KMS-11 (cell line): ENCODE measurements at regions not wholly inside any gene's neighbourhood (a gene's known extent, or its start where the extent isn't known, plus 50 kb on each side); places are given as distances from the start of the nearest gene placed in this dataset.

ENCODE experiments used
- H2AFZ ChIP-seq: fragments of 200-600 bp; sonication (generic); 2 replicates; pipeline ENCODE4 v1.6.1; 2016; ENCODE audit warnings: antibody characterized with exemption, mixed run types, low read depth
- H3K27ac ChIP-seq: fragments of 200-600 bp; sonication (generic); 2 replicates; pipeline ENCODE4 v1.6.1; 2016; ENCODE audit warnings: mild to moderate bottlenecking, mixed run types
- H3K27me3 ChIP-seq: fragments of 200-600 bp; sonication (generic); 2 replicates; pipeline ENCODE4 v1.6.1; 2017; ENCODE audit warnings: mild to moderate bottlenecking, low read depth, mixed run types, moderate library complexity; ENCODE audit not compliant: insufficient read depth
- H3K36me3 ChIP-seq: fragments of 200-600 bp; sonication (generic); 2 replicates; pipeline ENCODE4 v1.6.1; 2017; ENCODE audit warnings: mild to moderate bottlenecking, mixed run types; ENCODE audit not compliant: insufficient read depth
- H3K4me1 ChIP-seq: fragments of 200-600 bp; sonication (generic); 2 replicates; pipeline ENCODE4 v1.6.1; 2016; ENCODE audit warnings: mild to moderate bottlenecking, low read depth, mixed run types; ENCODE audit not compliant: poor library complexity, severe bottlenecking
- H3K4me2 ChIP-seq: fragments of 200-600 bp; sonication (generic); 2 replicates; pipeline ENCODE4 v1.7.0; 2016; ENCODE audit warnings: mild to moderate bottlenecking, mixed run types
- H3K4me3 ChIP-seq: fragments of 200-600 bp; sonication (generic); IDR thresholded peaks from 2 replicates; pipeline ENCODE4 v1.6.1; 2017; ENCODE audit warnings: low read depth, low read length, mixed read lengths; ENCODE audit not compliant: insufficient read depth
- H3K79me2 ChIP-seq: fragments of 200-600 bp; sonication (generic); 2 replicates; pipeline ENCODE4 v1.6.1; 2016; ENCODE audit warnings: low read depth, mixed run types; ENCODE audit not compliant: insufficient read depth
- H3K9ac ChIP-seq: fragments of 200-600 bp; sonication (generic); 2 replicates; pipeline ENCODE4 v1.6.1; 2016; ENCODE audit warnings: mild to moderate bottlenecking, mixed run types
- H4K20me1 ChIP-seq: fragments of 200-600 bp; sonication (generic); 2 replicates; pipeline ENCODE4 v1.6.1; 2016; ENCODE audit warnings: mild to moderate bottlenecking, mixed run types; ENCODE audit not compliant: insufficient read depth
- CTCF ChIP-seq: fragments of 200-600 bp; sonication (generic); conservative IDR thresholded peaks from 2 replicates; pipeline ENCODE4 v1.6.1; 2017; ENCODE audit warnings: low read depth, mild to moderate bottlenecking, antibody characterized with exemption, low read length, moderate library complexity, mixed read lengths

- Histone ChIP-seq H3K27me3 (no peaks in the 10 kb centered on the region), H3K4me3 (no peak overlapping the region), H3K79me2 (no peaks in the 10 kb centered on the region), H4K20me1 (no peaks in the 10 kb centered on the region), H3K27ac (no peak overlapping the region), H3K4me1 (no peaks in the 10 kb centered on the region), H2AFZ (no peak overlapping the region), H3K4me2 (no peak overlapping the region), H3K9ac (no peak overlapping the region), H3K36me3 (no peaks in the 10 kb centered on the region)
- no peak for TF ChIP-seq CTCF
Observed at GRCh38 chr4:114156371-114156770, 176.9 kb upstream of the ARSJ start.

GRCh38 chr4:114161809-114162208 is 182.4 kb upstream of the ARSJ start:
- Histone ChIP-seq H3K79me2 (no peaks in the 10 kb centered on the region), H3K27ac (no peak overlapping the region), H3K4me1 (no peaks in the 10 kb centered on the region), H3K36me3 (no peaks in the 10 kb centered on the region), H3K9ac (no peak overlapping the region), H3K4me2 (no peak overlapping the region), H3K27me3 (no peaks in the 10 kb centered on the region), H3K4me3 (no peak overlapping the region), H4K20me1 (no peaks in the 10 kb centered on the region), H2AFZ (no peak overlapping the region)
- TF ChIP-seq CTCF: no peak

GRCh38 chr4:114163051-114163450 is 183.6 kb upstream of the ARSJ start:
- Histone ChIP-seq H3K4me2 (no peak overlapping the region), H3K9ac (no peak overlapping the region), H3K4me1 (no peaks in the 10 kb centered on the region), H3K36me3 (no peaks in the 10 kb centered on the region), H3K27ac (no peak overlapping the region), H3K27me3 (no peaks in the 10 kb centered on the region), H4K20me1 (no peaks in the 10 kb centered on the region), H3K79me2 (no peaks in the 10 kb centered on the region), H3K4me3 (no peak overlapping the region), H2AFZ (no peak overlapping the region)
- no peak for TF ChIP-seq CTCF

DNA sequence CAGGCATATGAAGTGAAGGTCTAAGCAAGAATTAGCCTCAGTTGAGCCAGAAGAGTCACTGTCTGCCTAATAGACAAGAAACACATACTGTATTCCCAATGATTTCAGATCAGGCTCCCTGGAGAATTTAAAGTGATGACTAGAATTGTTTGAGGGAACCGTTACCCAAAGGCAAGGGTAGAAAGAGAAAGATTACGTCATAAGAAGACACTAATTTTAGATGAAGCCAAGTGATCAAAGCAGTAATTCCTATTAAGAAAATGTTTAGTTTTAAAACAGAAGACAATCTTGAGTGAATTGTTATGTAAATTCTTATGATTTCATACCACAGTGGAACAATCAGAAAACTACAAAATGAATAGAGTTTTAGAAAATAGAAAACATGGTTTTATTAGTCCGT is 194.5 kb upstream of the ARSJ start:
- Histone ChIP-seq H3K9ac (no peak overlapping the region), H4K20me1 (no peaks in the 10 kb centered on the region), H3K4me1 (no peaks in the 10 kb centered on the region), H3K36me3 (no peaks in the 10 kb centered on the region; the same call in 1 of the 2 replicates), H3K27ac (no peak overlapping the region), H3K27me3 (no peaks in the 10 kb centered on the region), H3K4me3 (no peak overlapping the region), H3K4me2 (no peak overlapping the region), H3K79me2 (no peaks in the 10 kb centered on the region), H2AFZ (no peak overlapping the region)
- no peak for TF ChIP-seq CTCF

DNA sequence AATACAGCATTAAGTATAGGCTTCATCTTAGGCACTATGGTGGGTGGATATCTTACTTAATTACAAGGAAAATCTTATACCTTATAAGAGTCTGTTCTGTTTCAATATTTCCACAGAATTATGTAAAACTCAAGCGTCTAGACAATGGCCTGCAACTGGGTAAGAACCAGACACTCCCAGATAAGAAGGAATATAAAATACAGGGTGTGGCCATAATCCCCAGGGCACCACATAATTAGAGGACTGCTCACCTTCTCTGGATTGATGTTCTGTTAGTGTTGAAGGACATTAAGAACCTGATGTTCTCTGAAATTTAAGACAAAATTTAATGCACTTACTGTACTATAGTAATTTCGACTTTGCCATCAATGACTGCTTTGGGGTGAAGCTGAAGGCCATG is 198.2 kb upstream of the ARSJ start:
- Histone ChIP-seq H3K27ac (no peak overlapping the region), H4K20me1 (no peaks in the 10 kb centered on the region), H3K4me1 (no peaks in the 10 kb centered on the region), H3K36me3 (no peaks in the 10 kb centered on the region), H3K9ac (no peak overlapping the region), H3K4me2 (no peak overlapping the region), H2AFZ (no peak overlapping the region), H3K4me3 (no peak overlapping the region), H3K79me2 (no peaks in the 10 kb centered on the region), H3K27me3 (no peaks in the 10 kb centered on the region)
- no peak for TF ChIP-seq CTCF
